ENCODE measurements at regions not wholly inside any gene's neighbourhood (a gene's known extent, or its start where the extent isn't known, plus 50 kb on each side); places are given as distances from the start of the nearest gene placed in this dataset.

DNA sequence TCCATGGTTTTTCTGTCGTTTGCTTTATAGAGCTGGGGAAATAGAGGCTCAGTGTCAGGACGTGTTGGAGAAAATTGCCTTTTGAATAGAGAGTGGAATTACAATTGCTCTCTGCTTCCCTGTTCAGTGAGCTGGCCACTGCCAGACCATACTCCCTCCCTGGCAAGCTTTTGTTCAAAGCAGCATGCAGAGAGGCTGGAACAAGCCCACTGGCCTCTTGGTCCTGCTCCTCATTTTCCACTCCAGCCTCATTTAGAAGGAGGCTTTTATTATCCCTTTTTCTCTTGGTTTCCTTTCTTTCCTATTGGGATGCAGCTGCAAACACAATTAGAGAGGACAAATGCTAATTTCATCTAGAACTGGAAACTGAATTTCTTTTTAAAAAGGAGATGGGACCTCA, 302.2 kb upstream of the PODXL start:
- no peak overlapping the region for H3K4me3 ChIP-seq (ENCODE audit: low read length)
- no peak for DNase-seq (ENCODE audit: low read depth)
- TF ChIP-seq, protein P1, sequence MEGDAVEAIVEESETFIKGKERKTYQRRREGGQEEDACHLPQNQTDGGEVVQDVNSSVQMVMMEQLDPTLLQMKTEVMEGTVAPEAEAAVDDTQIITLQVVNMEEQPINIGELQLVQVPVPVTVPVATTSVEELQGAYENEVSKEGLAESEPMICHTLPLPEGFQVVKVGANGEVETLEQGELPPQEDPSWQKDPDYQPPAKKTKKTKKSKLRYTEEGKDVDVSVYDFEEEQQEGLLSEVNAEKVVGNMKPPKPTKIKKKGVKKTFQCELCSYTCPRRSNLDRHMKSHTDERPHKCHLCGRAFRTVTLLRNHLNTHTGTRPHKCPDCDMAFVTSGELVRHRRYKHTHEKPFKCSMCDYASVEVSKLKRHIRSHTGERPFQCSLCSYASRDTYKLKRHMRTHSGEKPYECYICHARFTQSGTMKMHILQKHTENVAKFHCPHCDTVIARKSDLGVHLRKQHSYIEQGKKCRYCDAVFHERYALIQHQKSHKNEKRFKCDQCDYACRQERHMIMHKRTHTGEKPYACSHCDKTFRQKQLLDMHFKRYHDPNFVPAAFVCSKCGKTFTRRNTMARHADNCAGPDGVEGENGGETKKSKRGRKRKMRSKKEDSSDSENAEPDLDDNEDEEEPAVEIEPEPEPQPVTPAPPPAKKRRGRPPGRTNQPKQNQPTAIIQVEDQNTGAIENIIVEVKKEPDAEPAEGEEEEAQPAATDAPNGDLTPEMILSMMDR (conservative IDR thresholded peaks at IDR 0.05; ENCODE audit: low read depth, low read length), result no peak

DNA sequence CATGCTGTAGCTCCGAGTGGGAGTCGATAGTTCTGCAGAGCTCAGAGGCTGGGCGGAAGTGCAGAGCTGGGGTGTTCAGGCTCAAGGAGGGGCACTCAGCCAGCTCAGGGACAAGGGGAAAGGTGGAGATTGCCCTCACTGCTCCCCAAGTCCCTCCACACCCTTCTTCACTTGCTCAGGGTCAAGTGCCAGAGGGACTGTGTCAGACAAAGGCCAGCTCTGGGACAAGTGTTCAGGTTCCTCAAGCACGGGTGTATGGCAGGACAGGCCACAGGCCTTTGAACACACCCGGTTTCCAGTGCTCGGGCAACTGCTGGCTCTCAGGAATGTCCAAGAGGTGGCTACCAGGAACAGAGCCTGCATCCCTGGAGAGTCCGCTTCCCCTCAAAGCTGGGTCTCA, 293.0 kb upstream of the PODXL start:
- DNase-seq (ENCODE audit: low read depth), result no peak
- no peak overlapping the region for H3K4me3 ChIP-seq (ENCODE audit: low read length)
- TF ChIP-seq, protein P1 (conservative IDR thresholded peaks at IDR 0.05; ENCODE audit: low read depth, low read length), result no peak

DNA sequence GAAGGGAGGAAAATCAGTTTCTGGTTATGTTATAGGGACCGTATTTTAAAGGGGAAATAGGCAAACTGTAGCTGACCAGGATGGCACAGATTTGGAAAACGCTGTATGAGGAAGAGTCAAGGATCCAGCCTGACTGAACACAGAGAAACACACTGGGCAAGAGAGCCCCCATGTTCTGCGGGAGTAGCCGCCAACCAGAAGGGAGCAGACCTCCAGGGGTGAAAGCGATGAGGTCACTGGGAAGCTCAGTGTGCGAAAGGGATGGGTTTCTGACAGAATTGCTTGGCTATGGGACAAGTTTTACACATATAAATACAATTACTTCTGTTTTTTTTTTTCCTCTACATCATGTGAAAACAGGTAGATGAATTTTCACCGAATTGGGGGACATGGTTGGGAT, 291.6 kb upstream of the PODXL start:
- DNase-seq (ENCODE audit: low read depth), result no peak
- TF ChIP-seq, protein P1 (conservative IDR thresholded peaks at IDR 0.05; ENCODE audit: low read depth, low read length), result no peak
- no peak overlapping the region for H3K4me3 ChIP-seq (ENCODE audit: low read length)

DNA sequence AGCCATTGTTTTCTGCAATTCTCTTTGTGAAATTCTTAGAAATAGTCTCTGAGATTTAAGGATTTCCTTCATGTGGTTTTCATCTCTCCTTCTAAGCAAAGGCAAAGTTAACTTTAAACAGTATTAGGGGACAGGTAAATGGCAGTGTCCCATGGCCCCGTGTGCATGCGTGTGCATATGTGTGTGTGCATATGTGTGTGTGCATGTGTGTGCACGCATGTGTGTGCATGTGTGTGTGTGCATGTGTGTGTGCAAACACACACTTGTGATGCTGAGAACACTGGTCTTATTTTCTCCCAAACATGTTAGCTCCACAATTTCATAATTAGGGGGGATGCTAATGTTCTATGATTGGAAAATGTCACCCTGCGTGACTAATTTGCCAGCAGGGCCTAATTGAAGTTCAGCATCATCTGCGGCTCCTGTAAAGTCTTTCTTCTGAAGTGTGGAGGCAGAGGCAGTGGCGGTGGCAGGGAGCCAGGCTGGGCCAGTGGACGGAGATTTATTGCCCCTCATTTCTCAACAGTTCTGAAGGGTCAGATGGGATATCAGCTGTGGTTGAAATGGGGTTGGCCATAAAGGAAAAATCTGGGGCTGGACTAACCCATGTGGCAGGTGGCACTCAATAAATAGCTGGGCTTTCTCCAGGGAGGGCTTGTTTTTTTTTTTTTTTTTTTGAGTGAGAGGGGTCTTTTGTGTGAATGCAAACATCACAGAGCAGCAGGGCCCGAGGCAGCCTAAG, 289.3 kb upstream of the PODXL start:
- DNase-seq (ENCODE audit: low read depth), result no peak
- H3K4me3 ChIP-seq (ENCODE audit: low read length), result no peak overlapping the region
- TF ChIP-seq, protein P1 (conservative IDR thresholded peaks at IDR 0.05; ENCODE audit: low read depth, low read length), result no peak

DNA sequence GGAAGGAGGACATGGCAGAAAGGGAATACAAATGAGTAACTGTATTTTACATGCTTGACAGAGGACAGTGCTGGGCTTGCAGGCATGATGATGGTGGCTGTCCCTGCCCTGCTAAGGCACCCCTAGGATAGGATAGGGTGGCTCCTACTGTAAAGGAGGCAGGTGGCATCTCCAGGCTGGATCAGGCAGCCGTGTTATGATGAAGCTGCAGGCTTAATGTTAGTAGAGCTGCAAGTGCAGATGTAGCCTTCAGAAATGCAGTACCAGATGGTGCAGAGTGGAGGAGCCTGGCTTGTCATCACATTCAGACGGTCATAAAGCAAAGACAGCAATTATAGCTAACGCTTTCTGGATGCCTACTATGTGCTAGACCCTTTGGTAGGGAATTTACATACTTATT, 287.9 kb upstream of the PODXL start:
- H3K4me3 ChIP-seq (ENCODE audit: low read length), result no peak overlapping the region
- TF ChIP-seq, protein P1 (conservative IDR thresholded peaks at IDR 0.05; ENCODE audit: low read depth, low read length), result no peak
- no peak for DNase-seq (ENCODE audit: low read depth)

DNA sequence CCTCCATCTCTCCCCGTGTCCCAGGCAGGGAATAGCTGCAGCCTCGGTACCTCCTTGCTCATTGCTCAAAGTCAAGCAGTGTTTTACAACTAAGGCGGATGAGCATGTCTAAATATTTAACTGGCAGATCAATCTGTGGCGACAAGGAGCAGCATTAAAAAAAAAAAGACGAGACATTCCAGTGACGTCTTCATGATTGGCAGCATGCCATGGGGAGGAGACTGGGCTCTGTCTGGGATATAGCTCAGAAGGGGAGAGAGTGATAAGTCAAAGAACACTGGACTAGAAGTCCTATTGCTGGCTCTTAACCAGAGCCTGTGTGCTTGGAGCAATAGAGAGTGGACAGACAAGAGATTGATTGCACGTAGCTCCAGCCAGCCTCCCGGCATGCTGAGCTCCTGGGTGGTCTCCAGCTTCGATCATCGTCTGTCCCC, 287.5 kb upstream of the PODXL start:
- no peak overlapping the region for H3K4me3 ChIP-seq (ENCODE audit: low read length)
- DNase-seq (ENCODE audit: low read depth), result no peak
- TF ChIP-seq, protein P1 (conservative IDR thresholded peaks at IDR 0.05; ENCODE audit: low read depth, low read length), result no peak

DNA sequence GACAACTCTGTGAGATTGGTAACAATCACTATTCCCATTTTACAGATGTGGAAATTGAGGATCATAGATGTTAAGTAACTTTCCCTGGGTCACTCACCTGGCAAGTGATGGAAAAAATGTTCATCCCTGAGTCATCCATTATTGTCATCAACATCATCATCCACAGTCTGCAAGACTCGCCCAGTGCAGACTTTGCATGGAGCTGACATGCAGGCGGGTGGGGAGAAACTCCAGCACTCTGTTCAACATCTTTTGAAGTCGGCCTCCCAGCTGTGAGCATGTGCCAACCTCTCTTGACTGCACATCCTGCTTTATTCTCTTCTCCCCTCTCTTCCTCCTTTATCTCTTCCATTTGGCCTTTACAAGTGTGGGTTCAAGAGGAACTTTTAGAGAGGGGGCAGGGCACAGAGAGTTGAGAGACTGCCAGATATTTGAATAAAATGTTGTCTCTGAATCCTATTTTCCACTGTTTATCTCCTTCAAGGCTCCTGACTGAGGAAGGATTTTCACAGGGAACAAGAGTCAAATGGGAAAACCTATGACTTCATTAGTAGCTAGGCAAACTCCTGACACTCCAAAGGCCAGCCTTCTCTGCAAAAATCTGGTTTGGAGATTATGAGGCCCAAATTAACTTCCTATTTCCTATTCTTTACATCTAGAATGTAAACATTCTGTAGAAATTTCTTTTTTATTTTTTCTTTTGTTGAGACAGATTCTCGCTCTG, 283.7 kb upstream of the PODXL start:
- no peak overlapping the region for H3K4me3 ChIP-seq (ENCODE audit: low read length)
- no peak for DNase-seq (ENCODE audit: low read depth)
- TF ChIP-seq, protein P1 (conservative IDR thresholded peaks at IDR 0.05; ENCODE audit: low read depth, low read length), result no peak

Measured in retinal pigment epithelial cell (primary cell).